ENCODE measurements at regions not wholly inside any gene's neighbourhood (a gene's known extent, or its start where the extent isn't known, plus 50 kb on each side); places are given as distances from the start of the nearest gene placed in this dataset.
"Not testable (repeated sequence)": the region's sequence is repeated elsewhere in the genome, so short reads cannot be mapped to it uniquely, and the experiment has no call there.

- DNase-seq, result no peak
These were observed 142.5 kb upstream of the ARG1 start for GRCh38 chr6:131430531-131430930.

- DNase-seq, result no peak
These were observed 141.3 kb upstream of the ARG1 start for GRCh38 chr6:131431718-131432117.

- DNase-seq, result no peak
These were observed 139.1 kb upstream of the ARG1 start for GRCh38 chr6:131433927-131434326.

- no peak for DNase-seq
These were observed 136.7 kb upstream of the ARG1 start for GRCh38 chr6:131436358-131436757.

- no peak for DNase-seq
These were observed 130.0 kb upstream of the ARG1 start for GRCh38 chr6:131443014-131443413.

- no peak for DNase-seq
These were observed 129.5 kb upstream of the ARG1 start for GRCh38 chr6:131443514-131443913.

- not testable (repeated sequence) for DNase-seq
These were observed 127.7 kb upstream of the ARG1 start for GRCh38 chr6:131445356-131445755.

GRCh38 chr6:131450861-131451260 lies 122.2 kb upstream of the ARG1 start:
- no peak for DNase-seq

GRCh38 chr6:131451321-131452144 lies 121.5 kb upstream of the ARG1 start:
- no peak for DNase-seq

GRCh38 chr6:131453803-131454202 lies 119.2 kb upstream of the ARG1 start:
- no peak for DNase-seq

GRCh38 chr6:131456565-131456964 lies 116.5 kb upstream of the ARG1 start:
- no peak for DNase-seq

- DNase-seq, result no peak
These were observed 114.0 kb upstream of the ARG1 start for GRCh38 chr6:131459005-131459404.

- no peak for DNase-seq
These were observed 112.4 kb upstream of the ARG1 start for GRCh38 chr6:131460614-131461000.

- DNase-seq, result no peak
These were observed 103.9 kb upstream of the ARG1 start for GRCh38 chr6:131469130-131469529.

- DNase-seq, result no peak
These were observed 102.5 kb upstream of the ARG1 start for GRCh38 chr6:131470534-131470933.

GRCh38 chr6:131471331-131471730 lies 101.7 kb upstream of the ARG1 start:
- DNase-seq, result no peak

- DNase-seq, result not testable (repeated sequence)
These were observed 99.7 kb upstream of the ARG1 start for GRCh38 chr6:131473303-131473702.

- DNase-seq, result no peak
These were observed 96.7 kb upstream of the ARG1 start for GRCh38 chr6:131476362-131476761.

GRCh38 chr6:131478740-131479211 lies 94.2 kb upstream of the ARG1 start:
- DNase-seq, result not testable (repeated sequence)

- no peak for DNase-seq
These were observed 86.4 kb upstream of the ARG1 start for GRCh38 chr6:131486608-131487007.

GRCh38 chr6:131488780-131489179 lies 84.2 kb upstream of the ARG1 start:
- no peak for DNase-seq

- no peak for DNase-seq
These were observed 82.6 kb upstream of the ARG1 start for GRCh38 chr6:131490441-131490840.

- DNase-seq, result no peak
These were observed 80.0 kb upstream of the ARG1 start for GRCh38 chr6:131492932-131493573.

GRCh38 chr6:131504387-131504786 lies 68.6 kb upstream of the ARG1 start:
- not testable (repeated sequence) for DNase-seq
